ENCODE measurements at regions not wholly inside any gene's neighbourhood (a gene's known extent, or its start where the extent isn't known, plus 50 kb on each side); places are given as distances from the start of the nearest gene placed in this dataset.

GRCh38 chr10:8978100-8978499 is 923.6 kb downstream of the GATA3 start:
- DNase-seq (ENCODE audit: low read depth in 2 of 2): no peak

- DNase-seq (ENCODE audit: low read depth in 2 of 2): no peak
Measured at GRCh38 chr10:8979976-8980375, 925.5 kb downstream of the GATA3 start.

- DNase-seq (ENCODE audit: low read depth in 2 of 2): no peak
Measured at GRCh38 chr10:8981277-8981676, 926.8 kb downstream of the GATA3 start.

- no peak for DNase-seq (ENCODE audit: low read depth in 2 of 2)
Measured at GRCh38 chr10:8985651-8986050, 931.2 kb downstream of the GATA3 start.

- DNase-seq (ENCODE audit: low read depth in 2 of 2): no peak
Measured at GRCh38 chr10:8986975-8987374, 932.5 kb downstream of the GATA3 start.

- DNase-seq (ENCODE audit: low read depth in 2 of 2): no peak
Measured at GRCh38 chr10:8987712-8988111, 933.2 kb downstream of the GATA3 start.

GRCh38 chr10:8990280-8990987 is 935.9 kb downstream of the GATA3 start:
- no peak for DNase-seq (ENCODE audit: low read depth in 2 of 2)

GRCh38 chr10:8992009-8992408 is 937.5 kb downstream of the GATA3 start:
- DNase-seq (ENCODE audit: low read depth in 2 of 2): no peak

- no peak for DNase-seq (ENCODE audit: low read depth in 2 of 2)
Measured at GRCh38 chr10:8993864-8994263, 939.4 kb downstream of the GATA3 start.

GRCh38 chr10:8998751-8999150 is 944.3 kb downstream of the GATA3 start:
- no peak for DNase-seq (ENCODE audit: low read depth in 2 of 2)

- no peak for DNase-seq (ENCODE audit: low read depth in 2 of 2)
Measured at GRCh38 chr10:9003122-9003521, 948.6 kb downstream of the GATA3 start.

GRCh38 chr10:9004736-9005135 is 950.2 kb downstream of the GATA3 start:
- no peak for DNase-seq (ENCODE audit: low read depth in 2 of 2)

GRCh38 chr10:9009505-9009904 is 955.0 kb downstream of the GATA3 start:
- no peak for DNase-seq (ENCODE audit: low read depth in 2 of 2)

- DNase-seq (ENCODE audit: low read depth in 2 of 2): peak in 1 of 2 experiments; percentile 45
Measured at GRCh38 chr10:9010093-9010492, 955.6 kb downstream of the GATA3 start.

GRCh38 chr10:9010931-9011670 is 956.6 kb downstream of the GATA3 start:
- DNase-seq (ENCODE audit: low read depth in 2 of 2): no peak

- DNase-seq (ENCODE audit: low read depth in 2 of 2): no peak
Measured at GRCh38 chr10:9012312-9012711, 957.8 kb downstream of the GATA3 start.

- DNase-seq (ENCODE audit: low read depth in 2 of 2): no peak
Measured at GRCh38 chr10:9015005-9015404, 960.5 kb downstream of the GATA3 start.

- no peak for DNase-seq (ENCODE audit: low read depth in 2 of 2)
Measured at GRCh38 chr10:9015447-9015846, 961.0 kb downstream of the GATA3 start.

- DNase-seq (ENCODE audit: low read depth in 2 of 2): no peak
Measured at GRCh38 chr10:9016930-9017329, 962.4 kb downstream of the GATA3 start.

GRCh38 chr10:9018195-9019173 is 964.0 kb downstream of the GATA3 start:
- DNase-seq (ENCODE audit: low read depth in 2 of 2): no peak

- no peak for DNase-seq (ENCODE audit: low read depth in 2 of 2)
Measured at GRCh38 chr10:9023206-9023605, 968.7 kb downstream of the GATA3 start.

- DNase-seq (ENCODE audit: low read depth in 2 of 2): no peak
Measured at GRCh38 chr10:9024210-9024609, 969.7 kb downstream of the GATA3 start.

All from stimulated activated CD4-positive, alpha-beta T cell treated with anti-CD3 and anti-CD28 coated beads, Interleukin-12 subunit alpha, Interleukin-12 subunit beta, amount 100 ng/mL, for 24 hours (primary cell).